Activated naive CD4-positive, alpha-beta T cell treated with anti-CD3 and anti-CD28 coated beads for 36 hours (primary cell): ENCODE measurements at regions not wholly inside any gene's neighbourhood (a gene's known extent, or its start where the extent isn't known, plus 50 kb on each side); places are given as distances from the start of the nearest gene placed in this dataset.

Experiments
- CTCF ChIA-PET: fragments of 350-600 bp; sonication (Branson Sonifier 250); formaldehyde crosslinking; loops from one replicate; lab custom pipeline; 2021; ENCODE audit warnings: antibody characterized with exemption; lab: Charles Lee
- DNase-seq: peaks from one replicate; pipeline ENCODE4 v3.0.0-alpha.2; 2020
- H3K27ac Mint-ChIP-seq: one replicate; pipeline ENCODE4 v1.8.0; 2021; ENCODE audit warnings: mild to moderate bottlenecking, mixed read lengths
- H3K27me3 Mint-ChIP-seq: one replicate; pipeline ENCODE4 v1.8.0; 2021; ENCODE audit warnings: low read depth, mixed read lengths
- H3K36me3 Mint-ChIP-seq: one replicate; pipeline ENCODE4 v1.8.0; 2021; ENCODE audit warnings: low read depth, mixed read lengths
- H3K4me1 Mint-ChIP-seq: one replicate; pipeline ENCODE4 v1.8.0; 2021; ENCODE audit warnings: low read depth, mixed read lengths
- H3K4me3 Mint-ChIP-seq: one replicate; pipeline ENCODE4 v1.8.0; 2021; ENCODE audit warnings: mild to moderate bottlenecking, moderate library complexity, mixed read lengths
- H3K9me3 Mint-ChIP-seq: one replicate; pipeline ENCODE4 v1.8.0; 2021; ENCODE audit warnings: mixed read lengths
- intact Hi-C: fragments of 100-400 bp; cut with micrococcal nuclease; formaldehyde crosslinking; loops from one replicate; pipeline ENCODE4 v1.15.1; 2023

DNA sequence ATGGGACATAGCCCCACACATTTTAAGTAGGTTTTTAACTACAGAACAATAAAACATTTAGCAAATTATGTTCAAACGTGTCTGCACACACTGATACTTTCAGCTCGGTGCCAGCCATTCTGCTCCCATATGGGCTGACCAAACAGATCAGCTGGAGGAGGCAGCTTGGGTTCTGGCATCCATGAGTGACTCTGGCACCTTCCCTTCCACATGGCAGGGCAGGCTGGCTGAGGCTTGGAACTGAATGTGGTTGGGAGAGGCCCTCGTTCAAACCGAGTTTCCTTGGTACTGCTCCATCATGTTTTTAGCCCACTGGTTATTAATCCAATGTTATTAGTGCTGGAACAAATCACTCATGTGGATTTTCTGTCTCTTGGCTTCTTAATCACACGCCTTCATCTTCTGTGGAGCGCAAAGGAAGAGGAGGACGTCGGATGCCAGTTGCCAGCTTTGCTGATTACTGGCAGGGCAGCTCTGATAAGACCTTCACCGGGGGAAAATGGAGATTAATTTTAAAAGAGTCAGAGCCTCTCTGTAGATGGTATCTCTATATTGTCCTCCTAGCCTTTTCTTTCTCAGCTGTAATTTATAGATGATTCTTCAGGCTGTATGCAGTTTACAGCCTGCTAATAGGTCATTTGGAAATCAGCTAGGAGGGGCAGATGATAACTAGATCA, 93.1 kb upstream of the TIAM2 start:
- no peak for DNase-seq
- peaks cover 7% of the 10 kb centered on the region for H3K36me3 Mint-ChIP-seq
- H3K27me3 Mint-ChIP-seq = no peaks in the 10 kb centered on the region
- no peak overlapping the region for H3K27ac Mint-ChIP-seq
- intact Hi-C loops = no loop called here
- no peak overlapping the region for H3K4me3 Mint-ChIP-seq
- CTCF ChIA-PET = no interaction called here
- H3K4me1 Mint-ChIP-seq = no peaks in the 10 kb centered on the region
- no peaks in the 10 kb centered on the region for H3K9me3 Mint-ChIP-seq

GRCh38 chr6:154907291-154907690, 87.8 kb upstream of the TIAM2 start:
- Mint-ChIP-seq H3K27ac (no peak overlapping the region), H3K36me3 (no peaks in the 10 kb centered on the region), H3K27me3 (no peaks in the 10 kb centered on the region), H3K4me1 (no peaks in the 10 kb centered on the region), H3K9me3 (no peaks in the 10 kb centered on the region), H3K4me3 (no peak overlapping the region)
- DNase-seq = no peak
- CTCF ChIA-PET = interaction anchor here (0.7 kb wide), 1 partner anchor 930 kb away, joined by 4 read pairs; no protein-coding TSS in a partner anchor
- intact Hi-C loops = no loop called here

GRCh38 chr6:154908723-154909122, 86.4 kb upstream of the TIAM2 start:
- intact Hi-C loops = no loop called here
- Mint-ChIP-seq H3K27ac (no peak overlapping the region), H3K4me3 (no peak overlapping the region), H3K4me1 (no peaks in the 10 kb centered on the region), H3K36me3 (no peaks in the 10 kb centered on the region), H3K9me3 (no peaks in the 10 kb centered on the region), H3K27me3 (no peaks in the 10 kb centered on the region)
- CTCF ChIA-PET = interaction anchor here (0.9 to 2.1 kb wide), 3 partner anchors 18 to 41 kb away, joined by 3 to 6 read pairs (median 5); no protein-coding TSS in a partner anchor
- no peak for DNase-seq

DNA sequence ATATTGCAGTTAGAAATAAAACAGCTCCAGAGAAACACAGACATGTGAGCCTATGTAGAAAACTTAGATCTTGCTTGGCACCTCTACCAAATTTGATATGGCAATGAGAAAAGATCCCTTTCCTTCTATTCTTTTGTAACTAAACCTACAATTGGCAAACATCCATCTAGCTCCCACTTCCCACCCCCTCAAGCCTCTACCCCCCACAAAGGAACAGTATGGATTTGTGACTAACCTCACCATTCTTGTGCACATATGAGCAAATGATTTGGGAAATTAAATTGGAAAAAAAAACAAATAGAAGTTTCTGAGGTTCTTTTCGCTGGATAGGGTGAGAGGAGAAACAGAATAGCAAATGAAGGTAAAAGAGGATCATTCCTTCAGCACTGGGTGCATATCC, 85.8 kb upstream of the TIAM2 start:
- intact Hi-C loops = no loop called here
- no peak overlapping the region for H3K4me3 Mint-ChIP-seq
- no peaks in the 10 kb centered on the region for H3K36me3 Mint-ChIP-seq
- H3K4me1 Mint-ChIP-seq = no peaks in the 10 kb centered on the region
- DNase-seq = no peak
- no peak overlapping the region for H3K27ac Mint-ChIP-seq
- no peaks in the 10 kb centered on the region for H3K9me3 Mint-ChIP-seq
- CTCF ChIA-PET = interaction anchor here (0.7 to 2.1 kb wide), 3 partner anchors 41 to 144 kb away, joined by 3 to 6 read pairs (median 3); no protein-coding TSS in a partner anchor
- no peaks in the 10 kb centered on the region for H3K27me3 Mint-ChIP-seq

DNA sequence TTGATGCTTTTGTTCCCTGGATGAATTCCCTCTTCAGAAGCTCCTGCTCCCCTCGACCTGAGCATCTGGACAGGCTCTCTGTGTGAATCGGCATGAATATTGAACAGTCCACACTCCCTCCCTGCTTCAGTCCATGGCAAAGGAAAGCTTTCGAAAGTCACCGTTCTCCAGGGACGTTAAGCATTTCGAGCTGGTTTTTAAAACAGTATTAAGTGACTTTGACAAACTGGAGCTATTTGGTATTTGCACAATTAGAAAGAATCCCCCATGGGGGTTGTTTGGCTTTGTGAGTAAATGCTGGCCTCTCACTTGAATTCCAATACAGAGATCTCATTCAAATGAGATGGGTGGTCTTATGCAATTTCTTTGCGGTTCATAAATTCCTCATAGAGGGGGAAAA, 85.3 kb upstream of the TIAM2 start:
- H3K27me3 Mint-ChIP-seq = no peaks in the 10 kb centered on the region
- no peak overlapping the region for H3K4me3 Mint-ChIP-seq
- no peaks in the 10 kb centered on the region for H3K4me1 Mint-ChIP-seq
- intact Hi-C loops = no loop called here
- H3K36me3 Mint-ChIP-seq = no peaks in the 10 kb centered on the region
- H3K9me3 Mint-ChIP-seq = no peaks in the 10 kb centered on the region
- CTCF ChIA-PET = interaction anchor here (0.7 to 2.1 kb wide), 2 partner anchors 42 to 145 kb away, joined by 3 to 6 read pairs; no protein-coding TSS in a partner anchor
- no peak for DNase-seq
- H3K27ac Mint-ChIP-seq = no peak overlapping the region

DNA sequence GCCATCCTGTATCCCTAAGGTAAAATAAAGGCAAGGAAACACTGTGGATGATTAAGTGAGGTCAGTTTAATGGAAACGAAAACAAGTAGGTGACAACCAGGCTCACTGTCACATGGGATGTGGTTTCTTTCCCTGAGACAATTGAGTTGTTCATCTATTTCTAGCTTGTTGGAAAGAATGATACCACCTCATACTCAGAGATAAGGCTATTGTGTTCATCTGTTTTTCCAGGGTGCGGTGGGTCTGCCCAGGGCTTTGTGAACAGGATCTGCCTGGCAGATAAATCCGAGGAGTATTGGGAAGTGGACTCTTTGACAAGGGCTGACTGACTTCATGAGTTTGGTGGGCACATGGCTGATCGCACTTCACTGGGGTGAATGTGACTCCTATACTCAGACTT, 80.8 kb upstream of the TIAM2 start:
- Mint-ChIP-seq H3K4me3 (no peak overlapping the region), H3K27ac (no peak overlapping the region), H3K9me3 (no peaks in the 10 kb centered on the region), H3K27me3 (no peaks in the 10 kb centered on the region), H3K36me3 (no peaks in the 10 kb centered on the region), H3K4me1 (no peaks in the 10 kb centered on the region)
- CTCF ChIA-PET = no interaction called here
- intact Hi-C loops = no loop called here
- DNase-seq = no peak

DNA sequence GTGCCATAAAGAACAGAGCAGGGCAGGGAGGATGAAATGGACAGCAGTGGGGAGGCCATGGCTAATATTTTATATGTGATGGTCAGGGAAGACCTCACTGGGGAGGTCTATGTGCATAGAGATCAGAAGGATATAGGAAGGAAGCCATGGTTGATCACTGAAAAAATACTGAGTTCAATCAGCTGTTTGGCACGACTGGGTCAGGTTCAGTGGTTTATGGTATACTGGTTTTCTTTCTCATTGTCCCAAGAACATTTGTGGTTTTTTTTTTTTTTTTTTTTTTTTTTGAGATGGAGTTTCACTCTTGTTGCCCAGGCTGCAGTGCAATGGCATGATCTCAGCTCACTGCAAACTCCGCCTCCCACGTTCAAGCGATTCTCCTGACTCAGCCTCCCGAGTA, 78.3 kb upstream of the TIAM2 start:
- Mint-ChIP-seq H3K9me3 (no peaks in the 10 kb centered on the region), H3K27me3 (no peaks in the 10 kb centered on the region), H3K4me3 (no peak overlapping the region), H3K36me3 (no peaks in the 10 kb centered on the region), H3K27ac (no peak overlapping the region), H3K4me1 (peaks cover 6% of the 10 kb centered on the region)
- CTCF ChIA-PET = interaction anchor here (0.6 to 0.7 kb wide), 3 partner anchors 53 to 391 kb away, joined by 3 to 6 read pairs (median 3); no protein-coding TSS in a partner anchor
- intact Hi-C loops = no loop called here
- no peak for DNase-seq

GRCh38 chr6:154917941-154918340, 77.2 kb upstream of the TIAM2 start:
- Mint-ChIP-seq H3K4me1 (peaks cover 10% of the 10 kb centered on the region), H3K27ac (no peak overlapping the region), H3K27me3 (no peaks in the 10 kb centered on the region), H3K4me3 (no peak overlapping the region), H3K36me3 (no peaks in the 10 kb centered on the region), H3K9me3 (no peaks in the 10 kb centered on the region)
- CTCF ChIA-PET = interaction anchor here (0.9 kb wide), 1 partner anchor 10 kb away, joined by 3 read pairs; no protein-coding TSS in a partner anchor
- intact Hi-C loops = no loop called here
- DNase-seq = no peak

- Mint-ChIP-seq H3K27ac (no peak overlapping the region), H3K4me1 (peaks cover 13% of the 10 kb centered on the region), H3K4me3 (no peak overlapping the region), H3K27me3 (no peaks in the 10 kb centered on the region), H3K9me3 (no peaks in the 10 kb centered on the region), H3K36me3 (no peaks in the 10 kb centered on the region)
- intact Hi-C loops = loop anchor here (10.0 kb wide), 1 partner anchor 605 kb away; no protein-coding TSS in a partner anchor
- CTCF ChIA-PET = interaction anchor here (0.9 to 1.5 kb wide), 2 partner anchors 9 to 52 kb away, joined by 3 to 7 read pairs; no protein-coding TSS in a partner anchor
- DNase-seq = no peak
These were observed 75.3 kb upstream of the TIAM2 start for GRCh38 chr6:154919806-154920205.

DNA sequence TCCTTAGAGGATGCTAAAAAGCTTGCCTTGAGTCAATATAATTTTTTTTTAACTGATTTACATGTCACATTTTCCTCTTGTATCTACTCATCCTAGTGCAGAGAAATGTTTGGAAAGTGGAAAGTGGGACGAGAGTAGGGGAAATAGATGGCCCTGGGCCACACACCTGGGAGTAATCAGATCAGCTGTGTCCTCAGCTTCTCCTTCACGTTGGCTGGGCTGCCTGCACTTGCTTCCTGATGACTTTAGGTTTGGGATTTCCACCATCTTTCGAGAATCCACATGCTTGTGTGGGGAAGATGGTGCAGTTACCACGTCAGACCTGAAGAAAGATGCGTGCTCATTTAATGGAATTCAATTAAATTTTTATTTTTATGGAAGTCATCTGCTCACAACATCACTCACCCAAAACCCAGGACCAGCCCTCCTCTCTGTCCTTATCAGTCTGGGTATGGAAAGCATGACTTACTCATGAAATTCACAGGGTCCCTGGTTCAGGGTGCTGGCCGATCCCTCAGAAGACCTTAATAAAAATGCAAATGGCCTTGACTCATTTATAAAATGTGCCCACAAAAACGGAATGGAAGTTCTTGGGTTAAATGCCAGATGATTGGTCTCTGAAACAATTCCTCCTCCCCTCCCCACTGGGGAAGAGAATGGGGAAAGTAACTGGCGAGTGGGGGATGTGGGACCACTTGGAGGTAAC, 74.5 kb upstream of the TIAM2 start:
- Mint-ChIP-seq H3K4me1 (peaks cover 13% of the 10 kb centered on the region), H3K27ac (no peak overlapping the region), H3K27me3 (no peaks in the 10 kb centered on the region), H3K4me3 (no peak overlapping the region), H3K9me3 (no peaks in the 10 kb centered on the region), H3K36me3 (no peaks in the 10 kb centered on the region)
- no peak for DNase-seq
- CTCF ChIA-PET = interaction anchor here (0.5 to 1.2 kb wide), 2 partner anchors 9 to 296 kb away, joined by 3 read pairs; no protein-coding TSS in a partner anchor
- intact Hi-C loops = loop anchor here (10.0 kb wide), 1 partner anchor 604 kb away; no protein-coding TSS in a partner anchor

DNA sequence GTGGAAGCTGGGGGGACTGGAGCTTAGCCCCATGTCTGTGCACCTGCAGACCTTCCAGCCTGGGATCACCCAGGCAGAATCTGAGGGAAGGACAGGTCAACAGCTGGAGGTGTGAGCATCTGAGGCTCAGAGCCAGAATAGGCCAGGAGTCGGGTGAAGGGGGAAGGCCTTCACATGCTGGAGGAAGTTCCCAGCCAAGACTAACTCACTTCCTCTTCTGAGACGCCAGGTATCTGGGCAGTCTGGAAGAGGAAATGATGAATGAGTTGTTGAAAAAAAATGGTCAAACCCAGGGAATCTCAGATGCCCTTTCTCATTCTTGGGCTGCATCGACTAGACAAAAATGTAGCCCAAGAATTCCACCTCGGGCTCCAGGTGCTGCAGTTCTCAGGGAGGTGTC, 73.6 kb upstream of the TIAM2 start:
- Mint-ChIP-seq H3K4me1 (peaks cover 13% of the 10 kb centered on the region), H3K27me3 (no peaks in the 10 kb centered on the region), H3K9me3 (no peaks in the 10 kb centered on the region), H3K27ac (no peak overlapping the region), H3K4me3 (no peak overlapping the region), H3K36me3 (no peaks in the 10 kb centered on the region)
- CTCF ChIA-PET = interaction anchor here (1.2 kb wide), 1 partner anchor 8 kb away, joined by 3 read pairs; no protein-coding TSS in a partner anchor
- DNase-seq = no peak
- intact Hi-C loops = loop anchor here (10.0 kb wide), 1 partner anchor 603 kb away; no protein-coding TSS in a partner anchor

GRCh38 chr6:154923199-154923869, 71.8 kb upstream of the TIAM2 start:
- Mint-ChIP-seq H3K27me3 (no peaks in the 10 kb centered on the region), H3K4me1 (peaks cover 14% of the 10 kb centered on the region), H3K4me3 (no peak overlapping the region), H3K9me3 (no peaks in the 10 kb centered on the region), H3K36me3 (no peaks in the 10 kb centered on the region), H3K27ac (no peak overlapping the region)
- intact Hi-C loops = loop anchor here (10.0 kb wide), 1 partner anchor 601 kb away; no protein-coding TSS in a partner anchor
- no peak for DNase-seq
- CTCF ChIA-PET = interaction anchor here (0.7 to 1.8 kb wide), 4 partner anchors 9 to 325 kb away, joined by 4 to 8 read pairs (median 4); no protein-coding TSS in a partner anchor
